Adrenal gland (tissue), 9 donors: ENCODE measurements at regions not wholly inside any gene's neighbourhood (a gene's known extent, or its start where the extent isn't known, plus 50 kb on each side); places are given as distances from the start of the nearest gene placed in this dataset.

Experiments
- DNase-seq, 7 donors: peaks; one replicate each; pipeline ENCODE4 v3.0.0-alpha.2; 2019 to 2020
- H3K27ac ChIP-seq, 5 donors: fragments of 200-600 bp; sonication (generic) in 4 of 5; 1 replicate in 3 of 5; 2 replicates in 2 of 5; pipeline versions ENCODE4 v1.5.1 to v1.8.0; 2016 to 2020; ENCODE audit warnings: mild to moderate bottlenecking in 1 of 5
- H3K27me3 ChIP-seq: fragments of 200-600 bp; 2 replicates; pipeline ENCODE4 v1.8.0; 2021
- H3K36me3 ChIP-seq, 2 donors: fragments of 200-600 bp; replicated peaks in 1 of 2; 1 replicate in 1 of 2; 2 replicates in 1 of 2; pipeline versions ENCODE4 v1.5.1 to v1.8.0; 2018 to 2022
- H3K4me1 ChIP-seq, 2 donors: fragments of 200-600 bp; replicated peaks in 1 of 2; 1 replicate in 1 of 2; 2 replicates in 1 of 2; pipeline versions ENCODE4 v1.5.1 to v1.8.0; 2018 to 2021
- H3K4me3 ChIP-seq, 4 donors: fragments of 200-600 bp; sonication (generic) in 3 of 4; one replicate each; pipeline ENCODE4 v1.5.1; 2016 to 2018
- H3K9me3 ChIP-seq, 3 donors: fragments of 200-600 bp; sonication (generic) in 1 of 3; replicated peaks in 1 of 3; 1 replicate in 2 of 3; 2 replicates in 1 of 3; pipeline versions ENCODE4 v1.5.1 to v1.8.0; 2016 to 2021
- POLR2A ChIP-seq, 2 donors: fragments of 450-650 bp; IDR thresholded peaks; one replicate each; pipeline ENCODE4 v1.6.1; 2017; ENCODE audit warnings: antibody characterized with exemption in 2 of 2, mild to moderate bottlenecking in 2 of 2, moderate library complexity in 1 of 2
- WGBS, 4 donors: extraction: QIAGEN DNeasy Blood & Tissue Kit in 2 of 4; methylation state at CpG; one replicate each; pipeline versions ENCODE4 v1.1.5 to v1.1.7; 2013 to 2017; 5-methylcytosine and 5-hydroxymethylcytosine counted together
- intact Hi-C, 2 donors: fragments of 100-400 bp; cut with DNase I; formaldehyde crosslinking; loops; one replicate each; pipeline versions ENCODE4 v1.14.1 to v1.15.0; 2022 to 2023
- TF ChIP-seq, protein P1 (sequence below), 6 experiments: fragments of 450-650 bp in 4 of 6; fragments of 200-600 bp in 2 of 6; sonication (generic) in 1 of 6; IDR thresholded peaks; 1 replicate in 5 of 6; 2 replicates in 1 of 6; pipeline versions ENCODE4 v1.5.1 to v1.8.0; 2016 to 2021; ENCODE audit warnings: antibody characterized with exemption in 6 of 6, mild to moderate bottlenecking in 2 of 6, moderate library complexity in 1 of 6
- donor health status: healthy with polysubstance abuse.
- donor health status: Bipolar disorder and iron deficiency.
- donor health status: DM: yes; HTN: yes; CAD: no.
- donor health status: DM: no; HTN: no; CAD: no.
- donor health status: DM: no; HTN: no; CAD: no.

DNA sequence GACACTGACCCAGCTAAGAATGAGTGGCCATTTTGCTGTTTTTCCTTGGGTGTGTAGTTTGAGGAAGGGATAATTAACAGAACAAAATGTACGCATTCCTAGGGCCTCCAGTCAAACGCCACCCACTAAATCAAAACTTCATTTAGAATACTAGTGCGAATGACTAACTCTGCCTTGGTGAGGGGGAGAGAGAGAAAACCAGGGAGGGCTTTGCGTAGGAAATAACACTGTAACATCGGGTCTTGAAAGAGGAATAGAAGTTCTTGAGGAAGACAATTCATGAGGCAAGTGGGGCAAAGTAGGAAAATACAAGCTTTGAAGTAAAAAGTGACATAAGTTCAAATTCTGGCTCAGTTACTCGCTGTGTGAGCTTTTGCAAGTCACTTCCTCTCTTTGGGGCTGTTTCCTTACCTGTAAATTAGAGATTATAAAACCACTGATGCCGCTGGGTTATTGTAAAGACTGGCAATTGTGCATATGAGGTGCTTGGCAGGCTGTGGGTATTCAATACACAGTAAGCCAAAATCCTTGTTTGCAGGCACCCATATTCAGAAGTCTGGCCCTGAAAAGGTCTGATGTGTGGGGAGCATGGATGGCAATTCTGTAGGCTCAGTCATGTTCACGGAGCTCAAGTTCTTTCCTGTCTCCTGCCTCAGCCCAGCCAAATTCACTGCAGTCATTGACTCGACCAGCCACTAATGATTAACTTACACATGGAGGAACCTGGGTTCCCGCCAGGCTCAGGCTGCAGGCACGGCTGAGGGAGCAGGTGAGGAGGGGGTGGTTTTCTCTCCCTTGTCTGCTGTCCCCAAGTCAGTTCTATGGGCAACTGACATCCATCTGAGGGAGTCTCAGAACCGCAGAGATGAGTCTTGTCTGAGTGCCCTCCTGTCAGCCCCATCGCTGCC lies 140.3 kb upstream of the CSF3R start:
- no peak for TF ChIP-seq POLR2A (IDR thresholded peaks at IDR 0.05)
- TF ChIP-seq, protein P1, sequence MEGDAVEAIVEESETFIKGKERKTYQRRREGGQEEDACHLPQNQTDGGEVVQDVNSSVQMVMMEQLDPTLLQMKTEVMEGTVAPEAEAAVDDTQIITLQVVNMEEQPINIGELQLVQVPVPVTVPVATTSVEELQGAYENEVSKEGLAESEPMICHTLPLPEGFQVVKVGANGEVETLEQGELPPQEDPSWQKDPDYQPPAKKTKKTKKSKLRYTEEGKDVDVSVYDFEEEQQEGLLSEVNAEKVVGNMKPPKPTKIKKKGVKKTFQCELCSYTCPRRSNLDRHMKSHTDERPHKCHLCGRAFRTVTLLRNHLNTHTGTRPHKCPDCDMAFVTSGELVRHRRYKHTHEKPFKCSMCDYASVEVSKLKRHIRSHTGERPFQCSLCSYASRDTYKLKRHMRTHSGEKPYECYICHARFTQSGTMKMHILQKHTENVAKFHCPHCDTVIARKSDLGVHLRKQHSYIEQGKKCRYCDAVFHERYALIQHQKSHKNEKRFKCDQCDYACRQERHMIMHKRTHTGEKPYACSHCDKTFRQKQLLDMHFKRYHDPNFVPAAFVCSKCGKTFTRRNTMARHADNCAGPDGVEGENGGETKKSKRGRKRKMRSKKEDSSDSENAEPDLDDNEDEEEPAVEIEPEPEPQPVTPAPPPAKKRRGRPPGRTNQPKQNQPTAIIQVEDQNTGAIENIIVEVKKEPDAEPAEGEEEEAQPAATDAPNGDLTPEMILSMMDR (IDR thresholded peaks at IDR 0.05) = no peak

DNA sequence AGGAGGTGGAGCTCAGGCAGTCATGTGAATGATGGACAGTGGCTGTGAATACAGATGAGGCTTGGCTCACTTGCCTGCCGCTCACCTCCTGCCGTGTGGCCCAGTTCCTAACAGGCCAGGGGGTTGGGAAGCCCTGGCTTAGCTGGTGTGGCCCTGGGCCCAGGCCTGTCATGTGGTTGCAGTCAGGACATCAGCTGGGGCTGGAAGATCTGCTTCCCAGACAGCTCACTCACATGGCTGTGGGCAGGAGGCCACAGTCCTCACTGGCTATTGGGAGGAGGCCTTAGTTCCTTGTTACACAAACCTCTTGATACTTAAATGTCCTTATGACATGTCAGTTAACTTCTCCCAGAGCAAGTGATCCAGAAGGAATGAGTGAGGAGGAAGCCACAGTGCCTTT lies 138.8 kb upstream of the CSF3R start:
- no peak overlapping the region for H3K4me3 ChIP-seq
- H3K4me1 ChIP-seq = no peaks in the 10 kb centered on the region
- DNase-seq = no peak
- TF ChIP-seq, protein P1 (IDR thresholded peaks at IDR 0.05) = no peak
- no peak for TF ChIP-seq POLR2A (IDR thresholded peaks at IDR 0.05)
- H3K9me3 ChIP-seq = no peaks in the 10 kb centered on the region
- intact Hi-C loops = no loop called here
- 92 to 100% (median 92%) methylated on average over 2 of the region's 2 CpGs; no CpG with 5 or more reads in 1 of the 4 donors for WGBS, 4 donors
- H3K27ac ChIP-seq = no peak overlapping the region
- no peaks in the 10 kb centered on the region for H3K27me3 ChIP-seq
- H3K36me3 ChIP-seq = no peaks in the 10 kb centered on the region

More for the DNA sequence above, 140.3 kb upstream of the CSF3R start:
- Histone ChIP-seq H3K9me3 (no peaks in the 10 kb centered on the region), H3K4me3 (no peak overlapping the region), H3K27me3 (peaks cover 7% of the 10 kb centered on the region), H3K4me1 (no peaks in the 10 kb centered on the region), H3K27ac (no peak overlapping the region), H3K36me3 (no peaks in the 10 kb centered on the region)
- intact Hi-C loops = no loop called here
- DNase-seq = no peak
- WGBS, 4 donors = 43 to 56% (median 55%) methylated on average over 12 to 13 of the region's 13 CpGs

DNA sequence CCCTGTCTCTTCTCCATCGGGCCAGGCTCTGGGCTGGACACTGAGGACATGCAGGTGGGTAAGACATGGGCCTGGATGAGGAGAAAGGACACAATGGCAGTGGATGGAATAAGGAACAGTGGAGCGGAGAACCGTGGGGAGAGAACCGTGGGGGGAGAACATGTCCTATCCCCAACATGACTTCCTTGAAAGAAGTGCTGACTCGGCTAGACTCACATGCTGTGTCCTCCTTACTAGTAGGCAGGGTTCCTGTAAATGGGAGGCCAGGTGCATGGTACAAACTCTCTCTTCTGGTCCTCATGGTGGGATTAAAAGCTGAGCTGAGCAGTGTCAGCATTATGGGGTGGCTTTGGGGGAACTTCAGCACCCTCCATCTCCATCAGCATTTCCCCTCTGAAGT lies 137.4 kb upstream of the CSF3R start:
- DNase-seq = no peak
- intact Hi-C loops = no loop called here
- Histone ChIP-seq H3K27me3 (no peaks in the 10 kb centered on the region), H3K36me3 (no peaks in the 10 kb centered on the region), H3K4me3 (no peak overlapping the region), H3K4me1 (no peaks in the 10 kb centered on the region), H3K27ac (no peak overlapping the region), H3K9me3 (no peaks in the 10 kb centered on the region)
- 77 to 88% (median 84%) methylated on average over 5 of the region's 5 CpGs for WGBS, 4 donors
- TF ChIP-seq POLR2A (IDR thresholded peaks at IDR 0.05) = no peak
- TF ChIP-seq, protein P1 (IDR thresholded peaks at IDR 0.05) = no peak

DNA sequence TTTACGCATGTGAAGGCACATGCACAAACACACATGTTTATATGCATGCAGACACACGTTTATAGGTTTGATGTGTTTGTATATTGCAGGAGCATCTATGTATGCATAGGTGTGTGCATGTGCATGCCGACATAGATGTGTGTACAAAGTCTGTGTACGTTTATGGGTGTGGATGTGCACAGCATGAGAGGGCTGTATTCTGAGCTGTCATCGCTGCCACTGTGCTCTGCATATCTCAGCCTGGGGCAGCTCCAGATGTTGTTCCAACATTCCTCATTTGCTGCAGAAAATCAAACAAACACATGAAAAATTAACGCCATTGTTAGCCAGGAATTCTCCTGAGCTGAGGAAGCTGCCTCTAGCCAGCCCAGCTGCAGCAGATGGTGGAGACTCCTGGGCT lies 132.3 kb upstream of the CSF3R start:
- Histone ChIP-seq H3K27me3 (no peaks in the 10 kb centered on the region), H3K4me1 (no peaks in the 10 kb centered on the region), H3K4me3 (no peak overlapping the region), H3K27ac (no peak overlapping the region), H3K9me3 (no peaks in the 10 kb centered on the region), H3K36me3 (no peaks in the 10 kb centered on the region)
- no peak for TF ChIP-seq POLR2A (IDR thresholded peaks at IDR 0.05)
- TF ChIP-seq, protein P1 (IDR thresholded peaks at IDR 0.05) = no peak
- no peak for DNase-seq
- intact Hi-C loops = no loop called here
- WGBS, 4 donors = 51 to 64% (median 62%) methylated on average over 6 of the region's 6 CpGs
